Transverse colon (tissue), 4 donors: ENCODE measurements at regions not wholly inside any gene's neighbourhood (a gene's known extent, or its start where the extent isn't known, plus 50 kb on each side); places are given as distances from the start of the nearest gene placed in this dataset.

ENCODE experiments used
- DNase-seq: peaks from one replicate; pipeline ENCODE4 v3.0.0-alpha.2; 2019
- H3K27ac ChIP-seq, 4 donors: fragments of 200-600 bp; sonication (generic); 2 replicates each; pipeline ENCODE4 v1.5.1; 2016 to 2018; ENCODE audit warnings: inconsistent platforms in 4 of 4
- H3K27me3 ChIP-seq: fragments of 200-600 bp; sonication (generic); 2 replicates; pipeline ENCODE4 v1.5.1; 2017; ENCODE audit warnings: inconsistent platforms
- H3K36me3 ChIP-seq, 4 donors: fragments of 200-600 bp; sonication (generic); 2 replicates each; pipeline ENCODE4 v1.5.1; 2017 to 2019; ENCODE audit warnings: inconsistent platforms in 4 of 4
- H3K4me1 ChIP-seq, 4 donors: fragments of 200-600 bp; sonication (generic); 2 replicates each; pipeline ENCODE4 v1.5.1; 2017 to 2020; ENCODE audit warnings: inconsistent platforms in 4 of 4
- H3K4me3 ChIP-seq, 4 donors: fragments of 200-600 bp; sonication (generic); 1 replicate in 1 of 4; 2 replicates in 3 of 4; pipeline versions ENCODE4 v1.5.1 to v1.6.1; 2017 to 2019; ENCODE audit warnings: inconsistent platforms in 4 of 4
- H3K9me3 ChIP-seq, 2 donors: fragments of 200-600 bp; sonication (generic); 2 replicates each; pipeline ENCODE4 v1.5.1; 2017 to 2019; ENCODE audit warnings: inconsistent platforms in 2 of 2
- CTCF ChIP-seq, 5 experiments: fragments of 200-600 bp in 3 of 5; fragments of 450-650 bp in 2 of 5; sonication (generic) in 3 of 5; IDR thresholded peaks; 1 replicate in 2 of 5; 2 replicates in 3 of 5; pipeline ENCODE4 v1.5.1; 2016 to 2017; ENCODE audit warnings: antibody characterized with exemption in 5 of 5, inconsistent platforms in 3 of 5, mild to moderate bottlenecking in 2 of 5, moderate library complexity in 1 of 5
- EP300 ChIP-seq: sonication (generic); formaldehyde crosslinking; IDR thresholded peaks from one replicate; pipeline ENCODE4 v1.6.1; 2017; ENCODE audit warnings: antibody characterized with exemption, low read depth
- POLR2A ChIP-seq: fragments of 450-650 bp; IDR thresholded peaks from one replicate; pipeline ENCODE4 v1.6.1; 2016; ENCODE audit warnings: antibody characterized with exemption, mild to moderate bottlenecking, moderate library complexity
- POLR2AphosphoS5 ChIP-seq, 3 donors: sonication (generic); formaldehyde crosslinking; IDR thresholded peaks; one replicate each; pipeline ENCODE4 v1.6.1; 2016; ENCODE audit warnings: antibody characterized with exemption in 3 of 3
- WGBS, 2 donors: methylation state at CpG; one replicate each; pipeline ENCODE4 v1.1.5; 2018; ENCODE audit warnings: low coverage in 1 of 2; 5-methylcytosine and 5-hydroxymethylcytosine counted together
- in situ Hi-C, 4 donors: fragments of 200-750 bp; cut with MboI; loops; one replicate each; pipeline versions ENCODE4 v1.15.0 to v1.15.1; 2017; ENCODE audit warnings: low sequenced_read_pairs in 3 of 4, low pct_ligation_motif_present in 1 of 4, low pct_unique_long_range_greater_than_20kb in 1 of 4
- intact Hi-C: fragments of 100-400 bp; cut with DNase I; formaldehyde crosslinking; loops from one replicate; pipeline ENCODE4 v1.15.1; 2023; ENCODE audit warnings: low total_unique reads
- small RNA-seq, 4 donors: library from RNA; depleted of rRNA; stranded (forward); fragments of <200 nt; gene quantifications; one replicate each; pipeline ENCODE3, GENCODE V24; 2016

GRCh38 chr11:28400331-28401100 is 292.3 kb downstream of the METTL15 start:
- TF ChIP-seq POLR2AphosphoS5 (IDR thresholded peaks at IDR 0.05): no peak
- no peaks in the 10 kb centered on the region for H3K27me3 ChIP-seq
- no peak overlapping the region for H3K27ac ChIP-seq
- no peak for DNase-seq
- intact Hi-C loops: no loop called here
- no peaks in the 10 kb centered on the region for H3K4me1 ChIP-seq
- H3K4me3 ChIP-seq: no peak overlapping the region
- no peaks in the 10 kb centered on the region for H3K36me3 ChIP-seq
- in situ Hi-C loops: no loop called here
- H3K9me3 ChIP-seq: no peaks in the 10 kb centered on the region
- WGBS, 2 donors: 48 to 81% methylated on average over 4 of the region's 4 CpGs

GRCh38 chr11:28393348-28393747 is 285.2 kb downstream of the METTL15 start:
- no peaks in the 10 kb centered on the region for H3K9me3 ChIP-seq
- H3K36me3 ChIP-seq: no peaks in the 10 kb centered on the region
- H3K4me3 ChIP-seq: no peak overlapping the region
- TF ChIP-seq POLR2A (no peak), CTCF (IDR thresholded peaks at IDR 0.05) (no peak), POLR2AphosphoS5 (IDR thresholded peaks at IDR 0.05) (no peak), EP300 (no peak)
- DNase-seq: no peak
- in situ Hi-C loops (loop anchor here in 1 of 4 donors (25.0 kb wide), 1 partner anchor 94 kb away; no protein-coding TSS in a partner anchor), intact Hi-C loops (no loop called here)
- WGBS, 2 donors: 68 to 75% methylated on average over 2 to 5 of the region's 5 CpGs
- H3K4me1 ChIP-seq: no peaks in the 10 kb centered on the region
- no peak overlapping the region for H3K27ac ChIP-seq
- no peaks in the 10 kb centered on the region for H3K27me3 ChIP-seq

GRCh38 chr11:28384418-28384817 is 276.2 kb downstream of the METTL15 start:
- TF ChIP-seq CTCF (IDR thresholded peaks at IDR 0.05) (no peak), POLR2A (no peak), EP300 (no peak), POLR2AphosphoS5 (IDR thresholded peaks at IDR 0.05) (no peak)
- Histone ChIP-seq H3K36me3 (no peaks in the 10 kb centered on the region), H3K27me3 (no peaks in the 10 kb centered on the region), H3K9me3 (no peaks in the 10 kb centered on the region), H3K4me3 (no peak overlapping the region), H3K4me1 (no peaks in the 10 kb centered on the region), H3K27ac (no peak overlapping the region)
- in situ Hi-C loops (loop anchor here in 1 of 4 donors (25.0 kb wide), 1 partner anchor 103 kb away; no protein-coding TSS in a partner anchor), intact Hi-C loops (no loop called here)
- no peak for DNase-seq
- 75 to 80% methylated on average over 4 of the region's 4 CpGs for WGBS, 2 donors

GRCh38 chr11:28383456-28383855 is 275.3 kb downstream of the METTL15 start:
- Histone ChIP-seq H3K36me3 (no peaks in the 10 kb centered on the region), H3K4me3 (no peak overlapping the region), H3K27ac (no peak overlapping the region), H3K27me3 (no peaks in the 10 kb centered on the region), H3K4me1 (no peaks in the 10 kb centered on the region), H3K9me3 (no peaks in the 10 kb centered on the region)
- in situ Hi-C loops: loop anchor here in 1 of 4 donors (25.0 kb wide), 1 partner anchor 104 kb away; no protein-coding TSS in a partner anchor
- DNase-seq: no peak
- intact Hi-C loops: no loop called here
- WGBS, 2 donors: 57 to 92% methylated on average over 1 of the region's 1 CpG
- TF ChIP-seq POLR2A: no peak
- TF ChIP-seq CTCF (IDR thresholded peaks at IDR 0.05): no peak
- no peak for TF ChIP-seq POLR2AphosphoS5 (IDR thresholded peaks at IDR 0.05)
- no peak for TF ChIP-seq EP300

Small RNA genes lying in the stretch of these regions (small RNA-seq; reads per million reads assigned to genes)
- 0 reads per million in 4 donors for gene MIR8068
- 0 to 3.3 (median 0.16) reads per million in 4 donors for gene RN7SL240P
